Right ventricle myocardium superior (tissue), 1 donor: ENCODE measurements at regions not wholly inside any gene's neighbourhood (a gene's known extent, or its start where the extent isn't known, plus 50 kb on each side); places are given as distances from the start of the nearest gene placed in this dataset.

ENCODE experiments used
- ATAC-seq: fragments of 200-7000 bp; cut with Tn5 transposase; one replicate; pipeline ENCODE4 v1.9.1; 2020; ENCODE audit warnings: mild to moderate bottlenecking; ENCODE audit not compliant: poor library complexity
- DNase-seq: peaks from one replicate; pipeline ENCODE4 v3.0.0-alpha.2; 2020
- intact Hi-C: fragments of 100-400 bp; cut with DNase I; formaldehyde crosslinking; loops from one replicate; pipeline ENCODE4 v1.11.2; 2022
- donor health status: DM: no; HTN: yes; CAD: no; lungs with severe emphysema.

DNA sequence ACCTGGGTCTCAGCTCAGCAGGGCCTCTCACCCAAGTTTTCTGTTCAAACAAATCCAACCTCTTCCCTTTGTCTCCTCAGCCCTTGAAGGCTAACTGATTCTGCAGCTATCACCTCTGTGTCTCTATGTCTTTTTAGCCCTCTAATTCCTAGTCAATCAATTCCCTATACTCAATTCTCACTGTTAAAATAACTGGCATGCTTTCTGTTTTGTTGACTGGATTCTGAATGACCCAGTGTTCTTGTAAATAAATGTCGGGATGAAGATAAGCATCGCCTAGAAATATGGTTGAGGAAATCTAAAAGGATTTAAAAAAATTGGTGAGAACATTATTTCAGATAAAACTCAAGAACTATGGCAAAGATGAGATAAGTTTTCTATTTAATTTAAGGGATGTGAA lies 210.2 kb downstream of the ICE1 start:
- DNase-seq: no peak
- ATAC-seq: no peak
- intact Hi-C loops: no loop called here

DNA sequence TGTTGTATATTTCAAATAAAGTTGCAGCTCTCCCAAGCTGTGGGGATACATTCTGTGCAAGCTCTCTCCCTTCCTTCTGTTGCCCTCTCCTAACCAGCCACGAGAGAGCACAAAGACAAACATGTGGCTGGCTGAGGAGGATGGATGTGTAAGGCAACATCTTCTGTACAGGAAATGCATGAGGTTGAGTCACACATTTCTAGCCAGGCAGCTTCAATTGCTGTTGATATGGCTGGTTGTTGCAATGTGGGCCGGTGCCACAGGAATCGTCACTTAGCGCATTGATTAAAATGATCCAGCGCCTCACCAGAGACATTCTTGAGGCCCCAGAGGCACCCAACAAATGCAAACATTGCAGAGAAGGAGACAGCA lies 207.1 kb downstream of the ICE1 start:
- DNase-seq: no peak
- no peak for ATAC-seq
- intact Hi-C loops: no loop called here

DNA sequence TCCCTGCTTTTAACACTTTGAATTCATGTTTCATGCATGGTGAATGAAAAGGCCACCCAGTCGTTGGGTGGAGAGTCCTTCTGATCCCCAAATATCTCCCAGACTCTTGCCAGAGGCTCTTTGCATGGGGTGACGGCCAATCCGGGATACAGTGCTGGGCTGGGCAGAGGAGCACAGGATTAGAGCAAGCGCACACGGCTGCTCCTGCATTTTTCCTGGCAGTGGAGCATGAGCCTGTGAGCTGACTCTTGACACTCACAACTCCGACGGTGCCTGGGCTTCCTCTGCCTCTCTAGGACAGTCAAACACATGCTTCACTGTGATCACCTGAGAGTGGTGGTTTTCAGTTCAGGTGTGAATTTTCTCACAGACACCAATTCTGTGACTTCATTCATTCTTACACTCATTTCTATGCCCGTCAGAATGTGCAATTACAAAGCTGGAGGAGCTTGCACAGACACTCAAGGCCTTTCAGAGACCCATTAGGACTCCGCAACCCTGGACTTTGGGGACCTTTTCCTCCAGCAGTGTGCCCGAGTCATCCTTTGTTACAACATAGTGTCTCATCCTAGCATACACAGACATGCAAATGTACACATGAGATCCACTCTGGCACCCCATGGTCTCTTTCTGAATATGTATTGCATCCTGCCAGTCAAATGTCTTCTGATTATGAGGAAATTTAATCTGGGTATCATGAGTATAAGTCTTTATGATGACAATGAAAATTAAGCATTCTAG lies 206.6 kb downstream of the ICE1 start:
- intact Hi-C loops: no loop called here
- ATAC-seq: peak; percentile 38

DNA sequence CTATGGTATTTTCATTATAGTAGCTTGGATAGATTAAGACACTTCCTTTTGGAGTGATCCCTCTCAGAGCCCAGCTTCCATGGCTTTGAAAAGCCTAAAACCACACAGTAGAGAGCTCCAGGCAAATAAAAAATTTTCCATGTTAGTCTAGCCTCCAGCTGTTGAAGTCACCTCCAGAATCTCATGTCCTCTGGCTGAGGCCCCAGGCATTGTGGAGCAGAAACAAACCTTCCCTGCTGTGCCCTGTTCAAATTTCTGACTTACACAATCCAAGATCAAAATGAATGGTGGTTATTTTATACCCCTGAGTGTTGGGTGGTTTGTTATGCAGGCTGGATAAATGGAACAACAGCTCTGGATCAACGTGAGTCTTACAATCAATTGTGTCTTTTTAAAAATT lies 203.9 kb downstream of the ICE1 start:
- intact Hi-C loops: no loop called here
- ATAC-seq (peak; percentile 78), DNase-seq (no peak)

More for the DNA sequence above, 206.6 kb downstream of the ICE1 start:
- DNase-seq: no peak

DNA sequence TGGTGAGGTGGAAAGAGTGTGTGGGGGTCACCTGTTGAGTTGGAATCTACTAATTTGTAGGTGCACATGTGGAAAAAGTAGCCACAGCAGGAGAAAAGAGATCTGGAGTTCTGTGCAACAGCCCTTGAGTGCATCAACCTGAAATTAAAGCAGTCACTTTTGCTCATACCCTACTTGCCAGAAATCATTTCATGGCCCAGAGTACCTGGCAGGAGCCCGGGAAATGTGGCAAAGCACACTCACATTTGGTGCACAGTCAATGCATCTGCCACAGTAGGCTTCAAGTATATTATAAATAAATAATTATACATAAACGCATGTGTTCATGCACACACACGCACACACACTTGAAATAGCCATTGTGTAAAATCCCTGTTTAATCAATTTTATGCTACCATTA lies 203.0 kb downstream of the ICE1 start:
- ATAC-seq: no peak
- DNase-seq: no peak
- intact Hi-C loops: no loop called here

DNA sequence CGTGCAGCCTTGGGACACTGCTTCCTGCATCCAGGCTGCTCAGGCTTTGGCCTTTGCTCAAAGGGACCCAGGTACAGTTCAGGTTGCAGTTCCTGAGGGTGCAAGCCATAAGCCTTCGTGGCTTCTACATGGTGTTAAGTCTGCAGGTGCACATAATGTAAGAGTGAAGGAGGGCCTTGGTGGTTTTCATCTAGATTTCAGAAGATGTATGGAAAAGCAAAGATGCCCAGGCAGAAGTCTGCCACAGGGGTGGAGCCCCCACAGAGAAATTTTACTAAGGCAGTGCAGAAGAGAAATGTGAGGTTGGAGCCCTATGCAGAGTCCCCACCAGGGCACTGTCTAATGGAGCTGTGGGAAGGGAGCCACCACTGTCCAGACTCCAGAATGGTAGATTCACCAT lies 200.9 kb downstream of the ICE1 start:
- intact Hi-C loops: no loop called here

DNA sequence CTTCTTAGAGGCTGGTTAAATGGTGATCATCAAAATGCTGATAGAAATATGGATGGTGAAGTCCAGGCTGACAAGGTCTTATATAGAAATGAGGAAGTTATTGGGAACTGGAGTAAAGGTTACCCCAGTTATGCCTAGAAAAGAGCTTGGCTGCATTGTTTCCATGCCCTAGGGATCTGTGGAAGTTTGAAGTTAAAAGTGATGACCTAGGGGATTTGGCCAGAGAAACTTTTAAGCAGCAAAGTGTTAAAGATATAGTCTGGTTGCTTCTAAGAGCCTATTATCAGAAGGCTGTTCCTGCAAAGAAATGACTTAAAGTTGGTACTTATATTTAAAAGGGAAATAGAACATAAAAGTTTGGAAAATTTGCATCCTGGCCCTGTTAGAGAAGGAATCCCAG lies 200.3 kb downstream of the ICE1 start:
- DNase-seq: no peak
- no peak for ATAC-seq
- intact Hi-C loops: no loop called here

More for the DNA sequence above, 200.9 kb downstream of the ICE1 start:
- DNase-seq (no peak), ATAC-seq (no peak)

DNA sequence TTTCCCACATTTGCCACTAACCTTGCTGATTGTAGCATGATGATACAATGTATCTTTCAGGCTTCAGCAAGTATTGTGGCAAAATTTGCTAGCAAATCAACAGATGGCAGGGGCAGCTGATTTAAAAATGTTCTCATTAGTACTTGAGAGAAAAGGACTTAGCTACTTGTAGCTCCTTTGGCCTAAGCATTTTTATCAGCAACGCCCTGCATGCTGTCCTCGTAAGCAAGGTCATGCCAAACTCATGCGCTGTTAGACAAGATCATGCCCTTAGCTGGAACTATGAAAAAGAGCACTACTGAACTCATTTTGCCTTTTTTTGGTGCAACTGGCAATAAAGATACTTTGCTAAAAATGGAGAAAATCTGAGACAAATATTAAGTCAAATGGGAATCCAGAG lies 197.1 kb downstream of the ICE1 start:
- ATAC-seq (peak; percentile 88), DNase-seq (no peak)
- intact Hi-C loops: no loop called here

DNA sequence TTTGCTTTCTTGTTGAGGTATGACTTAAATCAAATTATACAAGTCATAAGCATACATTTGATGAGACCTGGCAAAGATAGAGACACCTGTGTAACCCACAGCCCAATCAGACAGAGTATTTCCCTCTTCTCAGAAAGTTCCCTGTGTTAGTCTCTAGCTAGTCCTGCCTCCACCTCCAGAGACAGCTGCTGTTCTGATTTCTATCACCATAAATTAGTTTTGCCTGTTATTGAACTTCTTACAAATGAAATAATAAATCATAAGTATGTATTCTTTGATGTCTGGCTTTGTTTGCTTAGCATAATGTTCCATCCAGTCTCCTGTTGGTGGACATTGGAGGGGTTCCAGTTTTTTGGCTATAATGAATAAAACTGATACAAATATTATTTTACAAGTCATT lies 194.5 kb downstream of the ICE1 start:
- intact Hi-C loops: no loop called here
- DNase-seq (no peak), ATAC-seq (no peak)

DNA sequence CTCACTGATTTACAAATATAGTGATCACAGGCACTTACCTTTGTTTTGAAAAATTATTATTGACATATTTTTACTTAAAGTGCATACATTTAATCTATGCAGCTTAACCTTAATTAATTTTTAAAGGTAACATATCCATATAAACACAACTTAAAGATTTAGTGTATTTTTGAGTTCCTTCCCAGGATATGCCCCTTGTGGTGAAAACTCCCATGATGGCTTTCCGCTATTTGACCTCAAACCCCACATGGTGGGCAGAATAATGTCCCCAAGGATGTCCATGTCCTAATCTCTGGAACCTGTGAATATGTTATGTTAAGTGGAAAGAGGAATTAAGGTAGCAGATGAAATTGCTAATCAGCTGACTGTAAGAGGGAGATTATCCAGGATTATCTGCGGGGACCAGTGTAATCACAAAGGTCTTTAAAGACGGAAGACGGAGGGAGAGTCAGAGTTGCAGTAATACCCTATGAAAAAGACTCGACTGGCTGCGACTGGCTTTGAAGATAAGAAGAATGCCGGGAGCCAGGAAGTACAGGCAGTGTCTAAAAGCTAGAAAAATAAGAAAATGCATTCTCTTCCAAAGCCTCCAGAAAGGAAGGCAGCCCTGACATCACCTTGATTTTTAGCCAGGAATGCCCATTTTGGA lies 193.9 kb downstream of the ICE1 start:
- intact Hi-C loops: no loop called here
- DNase-seq (no peak), ATAC-seq (no peak)

DNA sequence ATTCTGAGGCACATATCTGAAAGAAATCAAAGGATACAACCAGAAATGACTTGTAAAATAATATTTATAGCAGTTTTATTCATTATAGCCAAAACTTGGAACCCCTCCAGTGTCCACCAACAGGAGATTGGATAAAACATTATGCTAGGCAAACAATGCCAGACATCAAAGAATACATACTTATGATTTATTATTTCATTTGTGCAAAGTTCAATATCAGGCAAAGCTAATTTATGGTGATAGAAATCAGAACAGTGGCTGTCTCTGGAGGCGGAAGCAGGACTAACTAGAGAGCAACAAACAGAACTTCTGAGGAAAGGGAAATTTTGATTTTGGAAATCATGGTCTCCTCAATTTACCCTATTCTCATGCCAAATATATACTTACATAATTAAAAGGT lies 193.1 kb downstream of the ICE1 start:
- DNase-seq (no peak), ATAC-seq (no peak)
- intact Hi-C loops: no loop called here

DNA sequence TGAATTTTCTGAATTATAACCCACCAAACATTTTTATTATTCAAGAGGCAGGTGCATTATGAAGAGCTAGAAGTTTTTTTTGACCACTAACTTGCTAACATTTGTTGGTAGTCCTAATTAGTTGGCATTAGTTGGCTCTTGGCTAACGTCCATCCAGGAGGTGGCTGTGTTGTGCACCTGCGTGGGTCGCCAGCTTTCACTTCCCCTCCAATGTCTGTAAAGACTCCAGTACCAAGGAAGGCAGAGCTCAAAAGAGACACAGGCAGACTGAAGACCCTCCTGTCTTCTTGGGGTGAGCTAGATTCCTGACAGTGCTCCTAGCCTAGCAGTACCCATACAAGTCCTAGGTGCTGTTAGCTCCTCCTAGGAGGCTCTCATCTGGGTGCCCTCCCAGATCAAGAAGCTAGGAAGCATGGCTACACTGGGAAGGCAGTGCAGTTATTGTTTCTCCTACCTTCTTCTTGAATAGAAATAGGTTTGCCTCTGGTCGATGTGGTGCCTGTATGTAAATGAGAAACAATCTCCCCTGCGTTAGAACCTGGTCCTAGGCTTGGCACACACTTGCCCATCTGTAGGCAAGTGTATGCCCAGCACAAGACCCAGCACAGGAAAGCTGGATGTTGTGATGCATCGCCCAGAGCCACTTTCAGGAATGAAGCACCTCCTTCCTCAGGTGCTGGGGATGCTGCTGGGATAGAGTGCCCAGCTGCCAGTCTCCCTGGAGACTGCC lies 190.9 kb downstream of the ICE1 start:
- no peak for DNase-seq
- intact Hi-C loops: no loop called here
- ATAC-seq: no peak

DNA sequence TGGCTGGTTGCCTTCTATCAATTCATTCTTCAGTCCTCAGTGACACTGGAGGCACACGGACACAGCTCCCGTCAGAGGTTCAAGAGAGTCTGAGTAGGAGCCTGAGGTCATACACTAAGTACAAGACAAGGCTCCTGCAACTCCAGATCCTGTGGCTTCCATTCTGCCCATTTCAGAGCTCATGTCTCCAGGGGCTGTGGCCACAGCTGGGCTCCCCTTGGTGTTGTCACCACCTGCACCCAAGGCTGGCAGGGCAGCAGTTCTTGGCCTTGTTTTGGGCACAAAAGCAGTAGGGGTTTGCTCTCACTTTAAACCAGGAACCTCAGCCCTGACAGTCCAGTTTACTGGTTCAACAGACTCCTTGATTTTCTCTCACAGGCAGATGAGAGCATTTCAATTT lies 189.6 kb downstream of the ICE1 start:
- DNase-seq: no peak
- intact Hi-C loops: no loop called here
- ATAC-seq: no peak

DNA sequence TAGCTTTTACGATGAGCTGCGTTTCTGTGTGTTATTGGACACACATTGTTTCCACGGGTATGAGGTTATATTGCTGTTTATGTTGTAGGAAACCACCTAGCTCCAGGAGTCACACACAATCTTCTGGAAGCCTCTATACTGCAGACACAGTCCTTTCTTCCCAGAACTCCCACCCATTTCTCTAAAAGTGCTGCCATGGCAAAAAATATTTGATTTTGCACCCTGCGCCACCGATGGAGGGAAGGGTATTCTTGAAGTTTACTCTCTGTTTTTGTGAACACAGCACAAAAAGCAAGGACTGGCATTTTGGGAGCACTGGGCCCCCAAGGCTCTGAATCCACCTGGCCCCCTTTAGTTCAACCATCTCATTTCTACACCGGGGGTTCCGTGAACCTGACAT lies 187.5 kb downstream of the ICE1 start:
- intact Hi-C loops: no loop called here
- DNase-seq (no peak), ATAC-seq (no peak)

DNA sequence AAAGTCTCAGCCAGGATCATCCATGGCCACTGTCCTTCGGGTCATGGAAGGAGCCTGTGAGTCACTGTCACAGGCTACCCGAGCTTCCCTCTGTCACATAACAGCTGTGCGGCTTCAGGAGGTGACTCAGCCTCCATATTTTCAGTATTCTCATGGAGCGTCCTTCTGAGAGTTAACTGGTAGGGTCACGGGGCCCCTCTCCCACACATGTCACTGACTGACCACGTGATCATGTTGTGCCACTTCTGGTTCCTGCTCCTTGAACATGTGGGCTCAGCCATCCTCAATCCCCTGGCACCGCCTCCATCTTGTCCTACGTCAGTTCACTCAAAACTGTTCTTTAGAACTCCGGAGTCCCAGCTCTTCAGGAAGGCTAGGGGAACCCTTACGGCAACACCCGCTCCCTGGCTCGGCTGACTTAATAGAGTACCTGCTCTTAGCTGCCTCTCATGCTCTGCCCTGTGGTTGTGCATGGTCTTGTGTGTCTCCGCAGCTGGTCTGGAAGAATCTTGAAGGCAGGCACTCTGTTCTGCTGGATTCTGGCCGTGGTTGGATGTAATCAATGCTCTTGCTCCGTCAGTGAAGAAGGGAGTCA lies 182.8 kb downstream of the ICE1 start:
- intact Hi-C loops: no loop called here
- DNase-seq (no peak), ATAC-seq (no peak)

DNA sequence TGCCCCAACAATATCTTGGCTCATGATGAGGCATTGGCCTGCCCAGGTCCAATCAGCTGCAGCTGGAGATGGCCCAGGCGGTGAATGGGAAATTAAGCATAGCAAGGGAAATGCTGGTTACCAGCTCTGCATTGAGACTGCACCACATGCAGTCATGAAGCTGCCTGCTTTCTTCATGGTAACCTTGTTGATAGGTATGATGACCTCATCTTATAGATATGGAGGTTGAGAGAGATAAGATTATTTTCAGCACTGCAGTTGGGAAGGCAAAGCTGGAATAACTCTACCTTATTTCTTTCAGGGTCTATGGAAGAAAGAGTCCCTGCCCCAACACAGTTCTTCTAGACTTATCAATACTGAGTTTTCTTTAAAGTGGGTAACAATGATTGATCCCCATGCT lies 180.1 kb downstream of the ICE1 start:
- ATAC-seq (no peak), DNase-seq (no peak)
- intact Hi-C loops: no loop called here

DNA sequence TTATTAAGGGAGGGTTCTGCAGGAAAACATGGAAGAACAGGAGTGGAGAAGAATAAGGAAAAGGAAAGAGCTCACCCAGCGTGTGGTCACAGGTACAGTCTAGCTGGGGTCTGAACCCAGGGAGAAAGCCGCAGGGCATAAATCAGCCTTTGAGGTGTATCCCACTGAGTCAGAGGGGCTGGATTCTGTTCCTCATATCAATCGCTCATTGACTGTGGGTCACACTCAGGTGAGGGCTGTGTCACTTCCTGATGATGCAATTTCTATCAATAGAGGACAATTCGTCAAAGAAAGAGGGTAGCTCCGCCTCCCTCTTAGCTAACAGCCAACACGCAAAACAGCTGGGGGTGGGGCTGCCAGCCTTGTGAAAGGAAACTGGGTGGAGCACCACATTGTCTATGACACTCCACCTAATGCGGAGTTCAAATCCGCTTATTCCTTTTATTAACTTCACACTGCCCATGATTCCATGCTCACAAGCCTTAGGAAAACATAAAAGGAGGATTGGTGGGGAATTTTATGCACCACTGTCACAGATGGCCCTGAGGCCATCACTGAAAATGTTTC lies 176.2 kb downstream of the ICE1 start:
- no peak for DNase-seq
- ATAC-seq: no peak
- intact Hi-C loops: no loop called here

DNA sequence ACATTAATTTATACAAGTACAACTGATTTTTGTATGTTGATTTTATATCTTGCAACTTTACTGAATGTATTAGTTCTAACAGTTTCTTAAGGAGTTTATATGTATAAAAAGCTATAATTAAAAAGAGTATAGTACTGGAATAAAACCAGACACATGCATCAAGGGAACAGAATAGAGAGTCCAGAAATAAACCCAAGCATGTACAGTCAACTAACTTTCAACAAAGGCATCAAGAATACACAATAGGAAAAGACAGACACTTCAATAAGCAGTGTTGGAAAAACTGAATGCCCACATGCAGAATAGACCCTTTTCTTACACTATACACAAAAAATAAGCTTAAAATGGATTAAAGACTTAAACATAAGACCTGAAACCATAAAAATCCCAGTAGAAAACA lies 170.9 kb downstream of the ICE1 start:
- DNase-seq: no peak
- intact Hi-C loops: no loop called here
- ATAC-seq: no peak

DNA sequence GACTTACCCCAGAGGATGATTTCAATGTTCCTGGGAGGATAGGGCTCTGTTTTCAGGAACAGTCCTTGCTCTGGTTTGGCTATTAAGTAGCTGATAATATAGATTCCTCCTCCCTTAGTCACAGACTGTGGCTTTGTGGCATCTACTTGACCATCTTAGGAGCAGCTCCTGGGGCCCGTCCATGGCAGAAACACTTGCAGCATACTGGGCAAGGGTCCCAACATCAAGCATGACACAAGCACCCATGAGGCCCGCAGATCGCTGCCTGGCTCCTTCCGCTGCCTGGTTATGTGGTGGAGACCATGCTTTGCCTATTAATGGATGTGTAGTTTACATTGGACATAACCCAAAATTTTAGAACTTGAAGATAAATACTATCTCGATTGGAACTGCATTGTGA lies 170.1 kb downstream of the ICE1 start:
- ATAC-seq: no peak
- intact Hi-C loops: no loop called here

DNA sequence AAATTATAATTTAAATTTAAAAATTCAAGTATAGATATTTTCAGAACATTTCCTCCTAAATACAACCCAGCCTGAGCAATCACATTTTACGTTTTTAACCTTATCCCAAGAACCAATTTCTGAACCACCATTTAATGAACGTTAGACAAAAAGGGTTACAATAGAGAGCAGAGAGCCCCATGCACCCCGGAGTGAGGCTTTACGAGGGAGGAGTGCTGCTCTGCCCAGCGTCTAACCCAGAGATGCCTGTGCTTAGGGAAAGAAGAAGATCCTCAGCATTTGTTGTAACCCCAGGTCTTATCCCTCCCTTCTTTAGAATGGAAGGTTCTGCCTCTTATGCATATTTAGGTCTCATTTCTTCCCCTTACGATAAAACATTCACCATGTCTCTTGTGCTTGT lies 169.1 kb downstream of the ICE1 start:
- intact Hi-C loops: no loop called here
- DNase-seq (no peak), ATAC-seq (no peak)

More for the DNA sequence above, 170.1 kb downstream of the ICE1 start:
- no peak for DNase-seq
